Neural cell (in vitro differentiated cells): ENCODE measurements at regions not wholly inside any gene's neighbourhood (a gene's known extent, or its start where the extent isn't known, plus 50 kb on each side); places are given as distances from the start of the nearest gene placed in this dataset.

ENCODE experiments used
- EP300 ChIP-seq: fragments of 450-650 bp; conservative IDR thresholded peaks from 2 replicates; pipeline ENCODE4 v1.6.1; 2014; ENCODE audit warnings: antibody characterized with exemption, mild to moderate bottlenecking, moderate library complexity; ENCODE audit not compliant: poor library complexity, severe bottlenecking
- EZH2 ChIP-seq: fragments of 200-600, 300-800 bp; shearing (Covaris generic), sonication (generic); IDR thresholded peaks from 2 replicates; pipeline ENCODE4 v1.6.1; 2014; ENCODE audit warnings: antibody characterized with exemption, low read length, borderline replicate concordance, mild to moderate bottlenecking; ENCODE audit not compliant: insufficient read depth, poor library complexity, severe bottlenecking
- MXI1 ChIP-seq: fragments of 450-650 bp; conservative IDR thresholded peaks from 2 replicates; pipeline ENCODE4 v1.6.1; 2014; ENCODE audit warnings: antibody characterized with exemption, mild to moderate bottlenecking; ENCODE audit not compliant: poor library complexity, severe bottlenecking
- POLR2AphosphoS5 ChIP-seq: IDR thresholded peaks from 2 replicates; pipeline ENCODE4 v1.6.1; 2012
- RAD21 ChIP-seq: fragments of 450-650 bp; conservative IDR thresholded peaks from 2 replicates; pipeline ENCODE4 v1.6.1; 2014; ENCODE audit warnings: antibody characterized with exemption, mild to moderate bottlenecking, moderate library complexity
- SMC3 ChIP-seq: fragments of 450-650 bp; conservative IDR thresholded peaks from 2 replicates; pipeline ENCODE4 v1.6.1; 2014; ENCODE audit warnings: antibody characterized with exemption, mild to moderate bottlenecking, moderate library complexity; ENCODE audit not compliant: poor library complexity
- TAF1 ChIP-seq: IDR thresholded peaks from 2 replicates; pipeline ENCODE4 v1.6.1; 2012; ENCODE audit warnings: low read depth
- TF ChIP-seq, protein P1 (sequence below): fragments of 450-650 bp; IDR thresholded peaks from 2 replicates; pipeline ENCODE4 v1.5.1; 2014; ENCODE audit warnings: antibody characterized with exemption, mild to moderate bottlenecking, moderate library complexity; ENCODE audit not compliant: poor library complexity, severe bottlenecking
- TF ChIP-seq, protein P2 (sequence below): IDR thresholded peaks from 2 replicates; pipeline ENCODE4 v1.6.1; 2012; ENCODE audit warnings: borderline replicate concordance

DNA sequence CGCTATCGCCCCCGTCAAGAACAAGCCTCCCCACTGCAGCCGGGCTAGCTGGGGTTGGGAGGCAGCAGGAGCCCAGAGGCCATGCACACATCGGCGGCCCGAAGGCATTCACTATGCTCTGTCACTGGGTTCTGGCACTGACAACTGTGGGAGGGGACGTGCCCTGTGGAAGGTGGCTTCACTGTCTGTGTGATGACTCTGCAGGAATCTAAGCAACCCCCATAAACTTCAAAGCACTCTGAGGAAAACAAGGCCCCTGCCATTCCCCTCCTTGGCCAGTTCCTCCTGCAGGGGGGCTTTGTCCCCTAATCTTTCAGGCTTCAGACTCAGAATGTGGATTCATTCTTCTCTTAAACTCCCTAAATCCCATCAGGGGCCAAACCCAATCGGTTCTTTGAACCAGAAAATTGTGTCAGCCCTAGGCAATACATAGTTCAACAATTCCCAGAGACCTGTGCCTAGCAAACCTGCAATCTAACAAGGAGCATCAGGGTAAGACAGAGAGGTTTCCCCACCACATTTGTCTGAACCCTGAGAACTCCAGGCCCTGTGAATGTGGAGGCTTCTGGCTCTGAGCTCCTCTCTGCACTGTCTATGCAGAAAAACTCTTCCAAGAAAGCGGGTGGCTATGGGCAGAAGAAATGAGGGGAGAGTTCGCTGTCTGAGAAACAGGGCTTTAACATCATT is 1477.2 kb downstream of the TBC1D22A start:
- TF ChIP-seq EZH2: no peak
- no peak for TF ChIP-seq EP300
- TF ChIP-seq, protein P1, sequence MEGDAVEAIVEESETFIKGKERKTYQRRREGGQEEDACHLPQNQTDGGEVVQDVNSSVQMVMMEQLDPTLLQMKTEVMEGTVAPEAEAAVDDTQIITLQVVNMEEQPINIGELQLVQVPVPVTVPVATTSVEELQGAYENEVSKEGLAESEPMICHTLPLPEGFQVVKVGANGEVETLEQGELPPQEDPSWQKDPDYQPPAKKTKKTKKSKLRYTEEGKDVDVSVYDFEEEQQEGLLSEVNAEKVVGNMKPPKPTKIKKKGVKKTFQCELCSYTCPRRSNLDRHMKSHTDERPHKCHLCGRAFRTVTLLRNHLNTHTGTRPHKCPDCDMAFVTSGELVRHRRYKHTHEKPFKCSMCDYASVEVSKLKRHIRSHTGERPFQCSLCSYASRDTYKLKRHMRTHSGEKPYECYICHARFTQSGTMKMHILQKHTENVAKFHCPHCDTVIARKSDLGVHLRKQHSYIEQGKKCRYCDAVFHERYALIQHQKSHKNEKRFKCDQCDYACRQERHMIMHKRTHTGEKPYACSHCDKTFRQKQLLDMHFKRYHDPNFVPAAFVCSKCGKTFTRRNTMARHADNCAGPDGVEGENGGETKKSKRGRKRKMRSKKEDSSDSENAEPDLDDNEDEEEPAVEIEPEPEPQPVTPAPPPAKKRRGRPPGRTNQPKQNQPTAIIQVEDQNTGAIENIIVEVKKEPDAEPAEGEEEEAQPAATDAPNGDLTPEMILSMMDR: no peak
- TF ChIP-seq SMC3: no peak
- TF ChIP-seq POLR2AphosphoS5: no peak
- no peak for TF ChIP-seq TAF1
- TF ChIP-seq MXI1: no peak
- no peak for TF ChIP-seq RAD21
- TF ChIP-seq, protein P2, sequence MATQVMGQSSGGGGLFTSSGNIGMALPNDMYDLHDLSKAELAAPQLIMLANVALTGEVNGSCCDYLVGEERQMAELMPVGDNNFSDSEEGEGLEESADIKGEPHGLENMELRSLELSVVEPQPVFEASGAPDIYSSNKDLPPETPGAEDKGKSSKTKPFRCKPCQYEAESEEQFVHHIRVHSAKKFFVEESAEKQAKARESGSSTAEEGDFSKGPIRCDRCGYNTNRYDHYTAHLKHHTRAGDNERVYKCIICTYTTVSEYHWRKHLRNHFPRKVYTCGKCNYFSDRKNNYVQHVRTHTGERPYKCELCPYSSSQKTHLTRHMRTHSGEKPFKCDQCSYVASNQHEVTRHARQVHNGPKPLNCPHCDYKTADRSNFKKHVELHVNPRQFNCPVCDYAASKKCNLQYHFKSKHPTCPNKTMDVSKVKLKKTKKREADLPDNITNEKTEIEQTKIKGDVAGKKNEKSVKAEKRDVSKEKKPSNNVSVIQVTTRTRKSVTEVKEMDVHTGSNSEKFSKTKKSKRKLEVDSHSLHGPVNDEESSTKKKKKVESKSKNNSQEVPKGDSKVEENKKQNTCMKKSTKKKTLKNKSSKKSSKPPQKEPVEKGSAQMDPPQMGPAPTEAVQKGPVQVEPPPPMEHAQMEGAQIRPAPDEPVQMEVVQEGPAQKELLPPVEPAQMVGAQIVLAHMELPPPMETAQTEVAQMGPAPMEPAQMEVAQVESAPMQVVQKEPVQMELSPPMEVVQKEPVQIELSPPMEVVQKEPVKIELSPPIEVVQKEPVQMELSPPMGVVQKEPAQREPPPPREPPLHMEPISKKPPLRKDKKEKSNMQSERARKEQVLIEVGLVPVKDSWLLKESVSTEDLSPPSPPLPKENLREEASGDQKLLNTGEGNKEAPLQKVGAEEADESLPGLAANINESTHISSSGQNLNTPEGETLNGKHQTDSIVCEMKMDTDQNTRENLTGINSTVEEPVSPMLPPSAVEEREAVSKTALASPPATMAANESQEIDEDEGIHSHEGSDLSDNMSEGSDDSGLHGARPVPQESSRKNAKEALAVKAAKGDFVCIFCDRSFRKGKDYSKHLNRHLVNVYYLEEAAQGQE: no peak
